ENCODE measurements at regions not wholly inside any gene's neighbourhood (a gene's known extent, or its start where the extent isn't known, plus 50 kb on each side); places are given as distances from the start of the nearest gene placed in this dataset.

DNA sequence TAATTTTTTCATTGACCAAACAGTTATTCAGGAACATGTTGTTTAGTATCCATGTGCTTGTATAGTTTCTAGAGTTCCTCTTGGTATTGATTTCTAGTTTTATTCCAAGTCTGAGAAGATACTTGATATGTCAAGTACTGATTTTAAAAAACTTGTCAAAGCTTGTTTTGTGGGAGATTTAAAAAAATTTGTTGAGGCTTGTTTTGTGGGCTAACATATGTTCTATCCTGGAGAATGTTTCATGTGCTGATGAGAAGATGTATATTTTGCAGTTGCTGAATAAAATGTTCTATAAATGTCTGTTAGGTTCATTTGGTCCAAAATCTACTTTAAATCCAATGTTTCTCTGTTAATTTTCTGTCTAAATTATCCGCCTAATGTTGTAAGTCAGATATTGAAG lies 1065.1 kb upstream of the WWC1 start:
- Histone ChIP-seq H3K4me1 (ENCODE audit: control insufficient read depth, extremely low read depth, insufficient read depth, low read length) (no peaks in the 10 kb centered on the region), H4K20me1 (replicated peaks; ENCODE audit: control insufficient read depth, extremely low read depth, insufficient read depth, low read length) (no peaks in the 10 kb centered on the region), H3K27ac (ENCODE audit: insufficient read depth, low read depth, low read length) (no peak overlapping the region), H3K9me1 (replicated peaks; ENCODE audit: control insufficient read depth, extremely low read depth, insufficient read depth, low read length) (no peaks in the 10 kb centered on the region), H3K4me3 (replicated peaks in 1 of 3; ENCODE audit: insufficient read depth in 1 of 3, low read depth in 1 of 3, low read length in 3 of 3) (no peak overlapping the region), H3K36me3 (ENCODE audit: control insufficient read depth in 2 of 2, extremely low read depth in 1 of 2, insufficient read depth in 2 of 2, low read length in 2 of 2) (no peaks in the 10 kb centered on the region), H3K9ac (replicated peaks; ENCODE audit: extremely low read depth, insufficient read depth, low read length) (no peak overlapping the region), H3K4me2 (ENCODE audit: insufficient read depth, low read length) (no peak overlapping the region), H3K79me2 (ENCODE audit: control insufficient read depth, insufficient read depth, low read length) (no peaks in the 10 kb centered on the region), H3K27me3 (ENCODE audit: control insufficient read depth in 2 of 2, insufficient read depth in 2 of 2, low read length in 2 of 2) (no peaks in the 10 kb centered on the region), H2AFZ (ENCODE audit: low read depth, low read length) (no peak overlapping the region), H3K9me3 (replicated peaks; ENCODE audit: control insufficient read depth, insufficient read depth, low read length) (no peaks in the 10 kb centered on the region)
- ChIA-PET POLR2A (no interaction called here), CTCF (no interaction called here)
- no peak for DNase-seq (ENCODE audit: low read depth, low spot score)
- intact Hi-C loops (cut with micrococcal nuclease), result no loop called here
- dilution Hi-C loops (cut with MboI; ENCODE audit: extremely low pct_ligation_motif_present, low sequenced_read_pairs), result no loop called here
- TF ChIP-seq EZH2 (IDR thresholded peaks at IDR 0.05; ENCODE audit: borderline replicate concordance, low read depth, low read length, severe bottlenecking) (no peak), JUN (IDR thresholded peaks at IDR 0.05; ENCODE audit: borderline replicate concordance, insufficient read depth, insufficient read length, low read depth) (no peak), FOS (IDR thresholded peaks at IDR 0.05; ENCODE audit: borderline replicate concordance, insufficient read depth, low read length) (no peak), MYC (IDR thresholded peaks at IDR 0.05; ENCODE audit: low read depth, low read length) (no peak), POLR2AphosphoS5 (IDR thresholded peaks at IDR 0.05; ENCODE audit: insufficient read depth, low read depth, low read length) (no peak), POLR2A (IDR thresholded peaks at IDR 0.05; ENCODE audit: low read depth, low read length) (no peak)
- TF ChIP-seq, protein P1, sequence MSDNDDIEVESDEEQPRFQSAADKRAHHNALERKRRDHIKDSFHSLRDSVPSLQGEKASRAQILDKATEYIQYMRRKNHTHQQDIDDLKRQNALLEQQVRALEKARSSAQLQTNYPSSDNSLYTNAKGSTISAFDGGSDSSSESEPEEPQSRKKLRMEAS (IDR thresholded peaks at IDR 0.05; ENCODE audit: insufficient read depth, insufficient read length), result no peak
- TF ChIP-seq, protein P2, sequence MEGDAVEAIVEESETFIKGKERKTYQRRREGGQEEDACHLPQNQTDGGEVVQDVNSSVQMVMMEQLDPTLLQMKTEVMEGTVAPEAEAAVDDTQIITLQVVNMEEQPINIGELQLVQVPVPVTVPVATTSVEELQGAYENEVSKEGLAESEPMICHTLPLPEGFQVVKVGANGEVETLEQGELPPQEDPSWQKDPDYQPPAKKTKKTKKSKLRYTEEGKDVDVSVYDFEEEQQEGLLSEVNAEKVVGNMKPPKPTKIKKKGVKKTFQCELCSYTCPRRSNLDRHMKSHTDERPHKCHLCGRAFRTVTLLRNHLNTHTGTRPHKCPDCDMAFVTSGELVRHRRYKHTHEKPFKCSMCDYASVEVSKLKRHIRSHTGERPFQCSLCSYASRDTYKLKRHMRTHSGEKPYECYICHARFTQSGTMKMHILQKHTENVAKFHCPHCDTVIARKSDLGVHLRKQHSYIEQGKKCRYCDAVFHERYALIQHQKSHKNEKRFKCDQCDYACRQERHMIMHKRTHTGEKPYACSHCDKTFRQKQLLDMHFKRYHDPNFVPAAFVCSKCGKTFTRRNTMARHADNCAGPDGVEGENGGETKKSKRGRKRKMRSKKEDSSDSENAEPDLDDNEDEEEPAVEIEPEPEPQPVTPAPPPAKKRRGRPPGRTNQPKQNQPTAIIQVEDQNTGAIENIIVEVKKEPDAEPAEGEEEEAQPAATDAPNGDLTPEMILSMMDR (IDR thresholded peaks at IDR 0.05; ENCODE audit: extremely low read depth in 1 of 2, insufficient read depth in 1 of 2, low read depth in 1 of 2, low read length in 2 of 2), result no peak
- no TSS peak for BruUV-seq (replicated peaks)
- no peak for FAIRE-seq

All from endothelial cell of umbilical vein (primary cell).